GM12878 (cell line): ENCODE measurements at regions not wholly inside any gene's neighbourhood (a gene's known extent, or its start where the extent isn't known, plus 50 kb on each side); places are given as distances from the start of the nearest gene placed in this dataset.

Source experiments
- ATAC-seq: fragments of 200-7000 bp; cut with Tn5 transposase; 3 replicates; pipeline ENCODE4 v1.9.1; 2020; ENCODE audit warnings: mild to moderate bottlenecking, moderate library complexity
- BruUV-seq: library from RNA; stranded (reverse); fragments of 400-500 nt; replicated peaks from 2 replicates; lab custom pipeline; 2021; lab: Mats Ljungman, UMichigan
- CTCF ChIA-PET: fragments of 300-600 bp; sonication (Branson Sonifier 250); formaldehyde crosslinking; extraction: SDS; loops from one replicate; lab custom pipeline; 2021; ENCODE audit warnings: inconsistent platforms; lab: Yijun Ruan, JAX
- POLR2A ChIA-PET: fragments of 350-600 bp; formaldehyde crosslinking; extraction: SDS; loops from one replicate; lab custom pipeline; 2021; ENCODE audit warnings: inconsistent platforms; lab: Charles Lee
- RAD21 ChIA-PET: fragments of 300-600 bp; sonication (Branson Sonifier 250); formaldehyde crosslinking; loops from one replicate; lab custom pipeline; 2023; ENCODE audit warnings: antibody characterized with exemption; ENCODE audit not compliant: unreplicated experiment; lab: Charles Lee
- SMC1A ChIA-PET: fragments of 300-600 bp; sonication (Branson Sonifier 250); formaldehyde crosslinking; loops from one replicate; lab custom pipeline; 2023; ENCODE audit not compliant: unreplicated experiment, uncharacterized antibody; lab: Charles Lee
- DNase-seq: peaks from one replicate; pipeline ENCODE4 v3.0.0-alpha.2; 2011; ENCODE audit warnings: low read depth, low spot score
- FAIRE-seq: peaks from 3 replicates; lab custom pipeline; 2011; peaks lifted over from hg19 to GRCh38; lab: Jason Lieb, UNC
- H2AFZ ChIP-seq: 2 replicates; pipeline ENCODE4 v1.6.0; 2011; ENCODE audit warnings: low read depth, low read length, control low read depth; ENCODE audit not compliant: control insufficient read depth
- H3K27ac ChIP-seq: 2 replicates; pipeline ENCODE4 v1.5.1; 2011; ENCODE audit warnings: control low read depth; ENCODE audit not compliant: control insufficient read depth, insufficient read depth
- H3K27me3 ChIP-seq, 2 experiments: replicated peaks in 1 of 2; 2 replicates each; pipeline versions ENCODE4 v1.6.0 to v1.6.1; 2011; ENCODE audit warnings: low read length in 1 of 2; ENCODE audit not compliant: control insufficient read depth in 2 of 2, insufficient read depth in 2 of 2
- H3K36me3 ChIP-seq, 2 experiments: 2 replicates each; pipeline ENCODE4 v1.5.1; 2011; ENCODE audit warnings: low read length in 1 of 2; ENCODE audit not compliant: control insufficient read depth in 2 of 2, insufficient read depth in 2 of 2
- H3K4me1 ChIP-seq: 2 replicates; pipeline ENCODE4 v1.6.1; 2011; ENCODE audit warnings: mild to moderate bottlenecking, low read length, moderate library complexity, mixed read lengths; ENCODE audit not compliant: control insufficient read depth, insufficient read depth
- H3K4me2 ChIP-seq: 2 replicates; pipeline ENCODE4 v1.6.0; 2011; ENCODE audit warnings: control low read depth; ENCODE audit not compliant: control insufficient read depth, insufficient read depth
- H3K4me3 ChIP-seq: fragments of 200-600 bp; sonication (generic); 2 replicates; pipeline ENCODE4 v1.5.1; 2016
- H3K79me2 ChIP-seq: 2 replicates; pipeline ENCODE4 v1.6.0; 2011; ENCODE audit warnings: low read length; ENCODE audit not compliant: control insufficient read depth, insufficient read depth
- H3K9ac ChIP-seq: 2 replicates; pipeline ENCODE4 v1.8.0; 2011; ENCODE audit warnings: low read length, control low read depth, mixed read lengths; ENCODE audit not compliant: control insufficient read depth, insufficient read depth
- H3K9me3 ChIP-seq: replicated peaks from 3 replicates; pipeline ENCODE4 v1.5.1; 2011; ENCODE audit warnings: mild to moderate bottlenecking, low read length; ENCODE audit not compliant: control insufficient read depth, insufficient read depth
- H4K20me1 ChIP-seq: 2 replicates; pipeline ENCODE4 v1.6.0; 2011; ENCODE audit not compliant: control insufficient read depth, insufficient read depth
- CEBPZ ChIP-seq: fragments of 150-350 bp; IDR thresholded peaks from 2 replicates; pipeline ENCODE4 v1.6.1; 2016; ENCODE audit warnings: low read depth, low read length
- CHD1 ChIP-seq: IDR thresholded peaks from 2 replicates; pipeline ENCODE4 v1.6.1; 2012; ENCODE audit warnings: low read depth, low read length, improper control_type of control experiment
- EED ChIP-seq: sonication (generic); IDR thresholded peaks from 2 replicates; pipeline ENCODE4 v1.6.1; 2016; ENCODE audit warnings: antibody characterized with exemption, low read depth
- KAT2A ChIP-seq: conservative IDR thresholded peaks from 2 replicates; pipeline ENCODE4 v1.6.1; 2011; ENCODE audit warnings: low read depth, low read length; ENCODE audit not compliant: control insufficient read depth
- MAX ChIP-seq: IDR thresholded peaks from 2 replicates; pipeline ENCODE4 v1.6.1; 2012; ENCODE audit warnings: low read depth, low read length, improper control_type of control experiment
- MEF2A ChIP-seq: IDR thresholded peaks from 2 replicates; pipeline ENCODE4 v1.6.1; 2011; ENCODE audit warnings: low read depth, mild to moderate bottlenecking, low read length, moderate library complexity; ENCODE audit not compliant: insufficient read depth
- MYC ChIP-seq: IDR thresholded peaks from 2 replicates; pipeline ENCODE4 v1.6.1; 2011; ENCODE audit warnings: mild to moderate bottlenecking, low read length, moderate library complexity, inconsistent platforms; ENCODE audit not compliant: insufficient read depth, insufficient replicate concordance, insufficient read length, severe bottlenecking
- RUNX3 ChIP-seq: IDR thresholded peaks from 2 replicates; pipeline ENCODE4 v1.6.1; 2012; ENCODE audit warnings: low read length, inconsistent platforms
- SKIL ChIP-seq: fragments of 450-650 bp; IDR thresholded peaks from 2 replicates; pipeline ENCODE4 v1.6.1; 2017; ENCODE audit warnings: mild to moderate bottlenecking, low read depth, inconsistent platforms; ENCODE audit not compliant: poor library complexity, severe bottlenecking
- SP1 ChIP-seq: IDR thresholded peaks from one replicate; pipeline ENCODE4 v1.6.1; 2011; ENCODE audit warnings: low read depth, low read length
- TCF3 ChIP-seq: IDR thresholded peaks from 2 replicates; pipeline ENCODE4 v1.6.1; 2012; ENCODE audit warnings: low read depth, mild to moderate bottlenecking, low read length, borderline replicate concordance; ENCODE audit not compliant: insufficient read depth
- YY1 ChIP-seq: IDR thresholded peaks from 2 replicates; pipeline ENCODE4 v1.6.1; 2011; ENCODE audit warnings: low read depth, mild to moderate bottlenecking, low read length
- ZNF384 ChIP-seq: IDR thresholded peaks from 2 replicates; pipeline ENCODE4 v1.6.1; 2012; ENCODE audit warnings: low read depth, mild to moderate bottlenecking, low read length, improper control_type of control experiment, borderline replicate concordance
- ZZZ3 ChIP-seq: IDR thresholded peaks from 2 replicates; pipeline ENCODE4 v1.6.1; 2011; ENCODE audit warnings: low read depth; ENCODE audit not compliant: control insufficient read depth, insufficient read length
- WGBS: methylation state at CpG from one replicate; pipeline ENCODE4 v1.1.6; 2016; ENCODE audit warnings: low lambda C conversion rate; ENCODE audit not compliant: insufficient replicate concordance, insufficient coverage; ENCODE audit errors: missing lambda C conversion rate; 5-methylcytosine and 5-hydroxymethylcytosine counted together
- in situ Hi-C: fragments of 300-500 bp; cut with MboI; formaldehyde crosslinking; loops from 9 replicates; pipeline ENCODE4 v1.14.3; 2018; ENCODE audit warnings: mixed read lengths
- intact Hi-C: fragments of 100-400 bp; cut with micrococcal nuclease; formaldehyde crosslinking; loops from one replicate; pipeline ENCODE4 v1.14.2; 2022; ENCODE audit not compliant: unreplicated experiment

GRCh38 chr1:96157101-96157500 is 564.5 kb upstream of the PTBP2 start (continued):
- TF ChIP-seq MEF2A: no peak

GRCh38 chr1:96159379-96159778 is 562.2 kb upstream of the PTBP2 start:
- ATAC-seq: no peak
- Histone ChIP-seq H3K79me2 (no peaks in the 10 kb centered on the region), H3K4me3 (no peak overlapping the region), H3K36me3 (no peaks in the 10 kb centered on the region), H3K27ac (no peak overlapping the region), H3K4me1 (no peaks in the 10 kb centered on the region), H2AFZ (no peak overlapping the region), H3K9ac (no peak overlapping the region), H4K20me1 (no peaks in the 10 kb centered on the region), H3K27me3 (no peaks in the 10 kb centered on the region), H3K9me3 (no peaks in the 10 kb centered on the region), H3K4me2 (no peak overlapping the region)
- POLR2A ChIA-PET: no interaction called here
- SMC1A ChIA-PET: no interaction called here
- 27% methylated on average over 2 of the region's 2 CpGs for WGBS
- in situ Hi-C loops: no loop called here
- no peak for TF ChIP-seq TCF3
- TF ChIP-seq SP1: no peak
- TF ChIP-seq MAX: no peak
- no peak for TF ChIP-seq ZNF384
- TF ChIP-seq CHD1: no peak
- no peak for TF ChIP-seq RUNX3
- TF ChIP-seq CEBPZ: no peak
- no peak for TF ChIP-seq KAT2A
- TF ChIP-seq ZZZ3: no peak
- no peak for TF ChIP-seq EED
- no peak for TF ChIP-seq MYC
- no peak for TF ChIP-seq SKIL
- TF ChIP-seq YY1: no peak
- BruUV-seq: no TSS peak
- no peak for FAIRE-seq
- DNase-seq: no peak
- intact Hi-C loops: no loop called here
- RAD21 ChIA-PET: no interaction called here
- CTCF ChIA-PET: no interaction called here
